GM21576 (cell line): ENCODE measurements at regions not wholly inside any gene's neighbourhood (a gene's known extent, or its start where the extent isn't known, plus 50 kb on each side); places are given as distances from the start of the nearest gene placed in this dataset.

Source experiments
- ATAC-seq: cut with Tn5 transposase; IDR thresholded peaks from one replicate; pipeline ENCODE4 v1.9.1; 2021; ENCODE audit warnings: mild to moderate bottlenecking, moderate library complexity; ENCODE audit not compliant: unreplicated experiment

- ATAC-seq, result no peak
Observed at GRCh38 chr13:32960626-32961025, 55.6 kb upstream of the KL start.

GRCh38 chr13:32961724-32962123, 54.5 kb upstream of the KL start:
- ATAC-seq, result no peak

GRCh38 chr13:32962342-32962741, 53.9 kb upstream of the KL start:
- no peak for ATAC-seq

DNA sequence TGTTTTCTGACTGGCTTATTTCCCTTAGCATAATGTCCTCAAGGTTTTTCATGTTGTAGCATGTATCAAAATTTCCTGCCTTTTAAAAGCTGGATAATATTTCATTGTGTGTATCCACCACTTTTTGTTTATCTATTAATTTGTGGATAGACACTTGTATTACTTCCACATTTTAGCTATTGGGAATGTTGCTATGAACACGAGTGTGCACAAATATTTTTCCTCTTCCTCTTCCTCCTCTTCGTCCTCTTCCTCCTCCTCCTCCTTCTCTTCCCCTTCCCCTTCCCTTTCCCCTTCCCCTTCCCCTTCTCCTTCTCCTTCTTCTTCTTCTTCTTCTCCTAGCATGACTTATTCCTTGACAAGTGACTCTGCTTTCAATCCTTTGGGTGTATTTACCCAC, 51.2 kb upstream of the KL start:
- no peak for ATAC-seq
